Activated naive CD4-positive, alpha-beta T cell treated with anti-CD3 and anti-CD28 coated beads, Interleukin-2, amount 10 ng/mL, durations not matched to agents 7 days and 5 days (primary cell): ENCODE measurements at regions not wholly inside any gene's neighbourhood (a gene's known extent, or its start where the extent isn't known, plus 50 kb on each side); places are given as distances from the start of the nearest gene placed in this dataset.

ENCODE experiments used
- CTCF ChIA-PET: fragments of 350-600 bp; sonication (Branson Sonifier 250); formaldehyde crosslinking; loops from one replicate; lab custom pipeline; 2021; ENCODE audit warnings: antibody characterized with exemption; lab: Charles Lee
- DNase-seq: peaks from one replicate; pipeline ENCODE4 v3.0.0-alpha.2; 2020
- H3K27ac Mint-ChIP-seq: one replicate; pipeline ENCODE4 v1.8.0; 2021; ENCODE audit warnings: mild to moderate bottlenecking, moderate library complexity, mixed read lengths
- H3K27me3 Mint-ChIP-seq: one replicate; pipeline ENCODE4 v1.8.0; 2021; ENCODE audit warnings: mild to moderate bottlenecking, mixed read lengths
- H3K36me3 Mint-ChIP-seq: one replicate; pipeline ENCODE4 v1.8.0; 2021; ENCODE audit warnings: mixed read lengths
- H3K4me1 Mint-ChIP-seq: one replicate; pipeline ENCODE4 v1.8.0; 2021; ENCODE audit warnings: mixed read lengths
- H3K4me3 Mint-ChIP-seq: one replicate; pipeline ENCODE4 v1.8.0; 2021; ENCODE audit warnings: mild to moderate bottlenecking, moderate library complexity, mixed read lengths
- H3K9me3 Mint-ChIP-seq: one replicate; pipeline ENCODE4 v1.8.0; 2021; ENCODE audit warnings: mixed read lengths

DNA sequence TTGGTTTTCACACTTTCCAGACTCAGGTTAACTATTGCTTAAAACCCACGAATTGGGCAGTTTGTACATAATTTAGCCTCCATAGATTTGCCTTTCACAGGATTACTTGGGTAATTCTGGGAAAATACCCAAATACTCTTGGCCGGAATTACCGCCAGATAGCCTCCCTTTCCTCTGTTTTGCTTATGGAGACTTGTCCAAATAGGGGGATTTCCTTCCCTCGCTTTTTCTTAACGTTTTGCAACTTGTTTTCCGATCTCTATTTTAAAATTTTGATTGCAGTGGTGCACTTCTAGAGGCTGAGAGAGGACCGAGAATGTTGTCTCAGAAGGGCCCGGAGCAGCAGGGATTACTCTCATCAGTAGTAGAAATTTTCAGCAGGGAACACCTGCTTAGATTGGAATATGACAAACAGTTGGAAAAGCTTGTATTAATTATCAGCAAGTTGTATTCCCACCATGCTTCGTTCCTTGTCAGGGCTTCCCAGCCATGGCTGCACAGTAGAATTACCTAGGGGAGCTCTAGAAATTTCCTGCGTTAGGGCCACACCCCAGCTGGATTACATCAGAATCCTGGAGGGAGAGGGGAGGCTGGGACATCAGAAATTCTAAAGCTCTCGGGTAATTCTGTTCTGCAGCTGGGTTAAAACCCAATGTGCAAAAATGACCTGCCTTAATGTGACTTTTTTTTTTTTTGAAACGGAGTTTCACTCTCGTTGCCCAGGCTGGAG, 329.1 kb downstream of the SH3GL2 start:
- Mint-ChIP-seq H3K27me3 (peaks cover 28% of the 10 kb centered on the region), H3K36me3 (no peaks in the 10 kb centered on the region), H3K27ac (no peak overlapping the region), H3K4me3 (no peak overlapping the region), H3K9me3 (no peaks in the 10 kb centered on the region), H3K4me1 (no peaks in the 10 kb centered on the region)
- DNase-seq, result no peak
- CTCF ChIA-PET, result no interaction called here

DNA sequence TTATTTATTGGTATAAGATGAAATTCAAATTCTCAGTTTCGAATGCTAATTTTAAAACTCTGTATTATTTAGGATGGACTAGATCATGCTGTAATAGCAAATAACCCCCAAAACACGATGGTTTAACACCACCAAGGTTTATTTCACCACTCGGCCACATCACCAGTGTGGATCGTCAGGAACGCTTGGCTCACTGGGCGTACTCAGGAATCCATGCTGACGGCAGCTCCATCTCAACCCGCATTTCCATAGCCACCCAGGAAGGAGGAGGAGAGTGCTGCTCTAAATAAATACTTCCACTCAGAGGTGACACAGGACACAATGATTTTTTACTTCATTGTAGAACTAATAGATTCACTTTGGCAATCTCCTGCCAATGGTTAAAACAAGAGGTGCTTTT, 347.4 kb downstream of the SH3GL2 start:
- Mint-ChIP-seq H3K27me3 (no peaks in the 10 kb centered on the region), H3K4me1 (no peaks in the 10 kb centered on the region), H3K9me3 (peaks cover 1% of the 10 kb centered on the region), H3K36me3 (no peaks in the 10 kb centered on the region), H3K4me3 (no peak overlapping the region), H3K27ac (no peak overlapping the region)
- CTCF ChIA-PET, result no interaction called here
- no peak for DNase-seq

DNA sequence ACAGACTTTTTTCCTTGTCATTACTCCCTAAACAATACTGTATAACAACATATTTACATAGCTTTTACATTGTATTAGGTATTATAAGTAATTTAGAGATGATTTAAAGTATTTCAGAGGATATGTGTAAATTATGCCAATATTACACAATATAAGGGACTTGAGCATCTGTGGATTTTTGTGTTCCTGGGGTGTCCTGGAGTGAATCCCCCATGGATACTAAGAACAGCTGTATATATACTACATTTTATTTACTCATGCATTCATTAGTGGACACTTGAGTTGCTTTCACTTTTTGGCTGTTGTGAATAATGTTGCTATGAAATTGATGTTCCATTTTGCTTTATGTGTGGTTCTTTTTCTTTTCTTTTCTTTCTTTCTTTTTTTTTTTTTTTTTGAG, 348.8 kb downstream of the SH3GL2 start:
- H3K27me3 Mint-ChIP-seq, result no peaks in the 10 kb centered on the region
- H3K36me3 Mint-ChIP-seq, result no peaks in the 10 kb centered on the region
- H3K4me3 Mint-ChIP-seq, result no peak overlapping the region
- H3K9me3 Mint-ChIP-seq, result peaks cover 1% of the 10 kb centered on the region
- no peak overlapping the region for H3K27ac Mint-ChIP-seq
- CTCF ChIA-PET, result no interaction called here
- DNase-seq, result no peak
- no peaks in the 10 kb centered on the region for H3K4me1 Mint-ChIP-seq

DNA sequence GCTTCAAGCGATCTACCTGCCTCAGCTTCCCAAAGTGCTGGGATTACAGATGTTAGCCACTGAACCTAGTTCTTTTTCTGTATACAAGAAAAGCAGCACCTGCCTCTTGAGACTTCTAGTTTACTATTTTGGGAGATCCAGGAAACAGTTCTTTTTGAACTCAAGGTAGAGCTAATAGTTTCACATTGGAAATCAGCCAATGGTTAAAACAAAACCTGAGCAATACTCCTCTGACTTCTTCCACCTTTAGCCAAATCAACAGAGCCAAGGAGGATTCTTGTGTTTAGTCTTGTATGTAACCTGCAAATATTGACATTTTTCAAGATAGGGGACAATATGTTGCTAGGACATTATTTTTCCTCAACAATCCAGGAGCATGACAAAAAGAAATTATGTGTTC, 349.4 kb downstream of the SH3GL2 start:
- CTCF ChIA-PET, result interaction anchor here (0.5 kb wide), 1 partner anchor 117 kb away, joined by 3 read pairs; no protein-coding TSS in a partner anchor
- Mint-ChIP-seq H3K36me3 (no peaks in the 10 kb centered on the region), H3K9me3 (peaks cover 1% of the 10 kb centered on the region), H3K4me1 (no peaks in the 10 kb centered on the region), H3K4me3 (no peak overlapping the region), H3K27ac (no peak overlapping the region), H3K27me3 (no peaks in the 10 kb centered on the region)
- DNase-seq, result no peak

GRCh38 chr9:17928768-17929167, 349.9 kb downstream of the SH3GL2 start:
- CTCF ChIA-PET, result no interaction called here
- no peak for DNase-seq
- no peaks in the 10 kb centered on the region for H3K27me3 Mint-ChIP-seq
- H3K4me1 Mint-ChIP-seq, result no peaks in the 10 kb centered on the region
- peaks cover 1% of the 10 kb centered on the region for H3K9me3 Mint-ChIP-seq
- no peak overlapping the region for H3K4me3 Mint-ChIP-seq
- H3K36me3 Mint-ChIP-seq, result no peaks in the 10 kb centered on the region
- no peak overlapping the region for H3K27ac Mint-ChIP-seq

- Mint-ChIP-seq H3K4me1 (no peaks in the 10 kb centered on the region), H3K9me3 (peaks cover 1% of the 10 kb centered on the region), H3K27ac (peak overlapping the region; percentile 49), H3K4me3 (no peak overlapping the region), H3K36me3 (no peaks in the 10 kb centered on the region), H3K27me3 (no peaks in the 10 kb centered on the region)
- DNase-seq, result no peak
- CTCF ChIA-PET, result no interaction called here
These were observed 350.6 kb downstream of the SH3GL2 start for GRCh38 chr9:17929506-17929905.

GRCh38 chr9:17930071-17930470, 351.2 kb downstream of the SH3GL2 start:
- no peak overlapping the region for H3K27ac Mint-ChIP-seq
- H3K36me3 Mint-ChIP-seq, result no peaks in the 10 kb centered on the region
- DNase-seq, result no peak
- no peak overlapping the region for H3K4me3 Mint-ChIP-seq
- H3K4me1 Mint-ChIP-seq, result no peaks in the 10 kb centered on the region
- CTCF ChIA-PET, result no interaction called here
- H3K27me3 Mint-ChIP-seq, result no peaks in the 10 kb centered on the region
- H3K9me3 Mint-ChIP-seq, result peaks cover 1% of the 10 kb centered on the region

DNA sequence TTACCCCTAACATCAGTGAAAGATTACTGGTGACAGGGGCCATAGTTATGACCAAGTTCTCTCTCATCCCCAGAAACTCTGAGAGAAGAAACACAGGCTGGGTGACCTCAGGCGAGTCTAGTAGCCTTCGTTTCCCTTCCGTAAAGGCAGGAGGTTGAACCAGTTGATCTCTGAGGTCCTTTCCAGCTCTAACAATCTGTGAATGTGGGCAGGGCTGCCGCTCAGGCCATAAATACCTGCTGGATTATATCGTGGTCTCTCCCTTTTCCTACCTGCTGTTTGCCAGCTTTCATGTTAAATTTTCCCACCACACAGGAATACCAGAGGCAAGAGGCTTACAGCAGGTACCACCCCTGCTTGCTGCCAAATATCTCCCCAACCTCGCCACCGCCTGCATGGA, 357.5 kb downstream of the SH3GL2 start:
- H3K27me3 Mint-ChIP-seq, result no peaks in the 10 kb centered on the region
- no peaks in the 10 kb centered on the region for H3K36me3 Mint-ChIP-seq
- DNase-seq, result no peak
- H3K4me3 Mint-ChIP-seq, result no peak overlapping the region
- peaks cover 2% of the 10 kb centered on the region for H3K9me3 Mint-ChIP-seq
- no peak overlapping the region for H3K27ac Mint-ChIP-seq
- CTCF ChIA-PET, result no interaction called here
- no peaks in the 10 kb centered on the region for H3K4me1 Mint-ChIP-seq

DNA sequence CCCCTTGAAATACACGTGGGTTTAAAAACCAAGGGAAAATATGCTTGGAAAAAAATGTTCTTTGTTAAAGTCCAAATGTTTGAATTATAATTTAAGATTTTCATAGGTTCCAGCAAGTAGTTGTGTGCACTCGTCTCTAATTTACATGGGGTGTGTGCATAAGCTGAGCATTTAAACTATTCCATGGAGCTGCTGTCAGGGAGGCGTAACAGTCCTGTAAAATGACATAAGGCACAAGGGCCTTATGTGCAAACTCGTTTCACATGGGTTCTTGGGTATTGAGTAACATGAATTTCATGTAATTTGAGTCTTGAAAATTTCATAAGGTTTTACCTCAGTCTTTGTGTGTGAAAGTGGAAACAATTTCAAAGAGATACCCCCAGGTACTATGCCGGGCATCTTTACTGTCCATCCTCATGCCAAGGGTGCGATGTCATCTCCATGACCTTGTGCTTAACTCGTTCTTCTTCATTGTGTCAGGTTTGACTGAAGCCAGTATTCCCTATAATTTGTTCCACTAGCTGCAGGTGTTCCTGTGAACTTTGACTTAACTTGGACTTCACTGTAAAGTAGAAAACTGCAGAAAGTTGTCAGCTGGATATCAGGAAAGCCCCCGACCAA, 359.3 kb downstream of the SH3GL2 start:
- Mint-ChIP-seq H3K9me3 (peaks cover 2% of the 10 kb centered on the region), H3K4me1 (no peaks in the 10 kb centered on the region), H3K27me3 (no peaks in the 10 kb centered on the region), H3K27ac (no peak overlapping the region), H3K4me3 (no peak overlapping the region), H3K36me3 (no peaks in the 10 kb centered on the region)
- CTCF ChIA-PET, result no interaction called here
- DNase-seq, result no peak

DNA sequence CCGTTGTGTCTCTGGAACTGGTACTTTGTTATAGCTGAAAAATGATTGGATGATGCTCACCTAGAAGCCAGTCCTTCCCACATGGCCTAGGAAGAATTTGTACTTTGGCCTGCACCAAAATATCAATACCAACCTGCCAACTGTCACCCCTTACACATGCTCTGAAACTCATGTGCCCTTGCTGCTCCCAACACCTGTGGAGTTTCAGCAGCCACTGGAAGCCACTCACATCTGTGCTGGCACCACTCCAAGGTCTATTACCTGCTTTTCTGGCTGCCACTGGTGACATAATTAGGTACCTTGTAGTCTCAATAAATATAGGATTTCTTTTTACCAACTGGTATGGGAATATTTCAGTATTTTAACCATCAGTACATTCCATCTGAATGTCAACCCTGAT, 363.6 kb downstream of the SH3GL2 start:
- H3K27me3 Mint-ChIP-seq, result no peaks in the 10 kb centered on the region
- CTCF ChIA-PET, result no interaction called here
- no peak for DNase-seq
- H3K4me1 Mint-ChIP-seq, result no peaks in the 10 kb centered on the region
- H3K27ac Mint-ChIP-seq, result no peak overlapping the region
- H3K4me3 Mint-ChIP-seq, result no peak overlapping the region
- H3K9me3 Mint-ChIP-seq, result peaks cover 3% of the 10 kb centered on the region
- H3K36me3 Mint-ChIP-seq, result no peaks in the 10 kb centered on the region

DNA sequence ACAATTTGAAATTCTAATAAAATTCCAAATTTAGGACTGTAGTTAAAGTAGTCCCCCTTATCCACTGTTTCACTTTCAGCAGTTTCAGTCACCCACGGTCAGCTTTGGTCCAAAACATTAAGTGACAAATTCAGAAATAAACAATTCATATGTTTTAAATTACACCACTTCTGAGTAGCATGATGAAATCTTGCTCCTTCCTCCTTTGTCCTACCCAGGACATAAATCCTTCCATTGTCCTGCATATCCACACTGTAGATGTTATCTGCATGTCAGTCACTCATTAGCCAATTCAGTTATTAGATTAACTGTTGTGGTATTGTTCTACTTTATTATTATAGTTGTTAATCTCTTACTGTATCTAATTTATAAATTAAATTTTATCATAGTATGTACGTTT, 376.5 kb downstream of the SH3GL2 start:
- Mint-ChIP-seq H3K36me3 (no peaks in the 10 kb centered on the region), H3K9me3 (no peaks in the 10 kb centered on the region), H3K27ac (no peak overlapping the region), H3K27me3 (no peaks in the 10 kb centered on the region), H3K4me3 (no peak overlapping the region), H3K4me1 (no peaks in the 10 kb centered on the region)
- no peak for DNase-seq
- CTCF ChIA-PET, result no interaction called here

DNA sequence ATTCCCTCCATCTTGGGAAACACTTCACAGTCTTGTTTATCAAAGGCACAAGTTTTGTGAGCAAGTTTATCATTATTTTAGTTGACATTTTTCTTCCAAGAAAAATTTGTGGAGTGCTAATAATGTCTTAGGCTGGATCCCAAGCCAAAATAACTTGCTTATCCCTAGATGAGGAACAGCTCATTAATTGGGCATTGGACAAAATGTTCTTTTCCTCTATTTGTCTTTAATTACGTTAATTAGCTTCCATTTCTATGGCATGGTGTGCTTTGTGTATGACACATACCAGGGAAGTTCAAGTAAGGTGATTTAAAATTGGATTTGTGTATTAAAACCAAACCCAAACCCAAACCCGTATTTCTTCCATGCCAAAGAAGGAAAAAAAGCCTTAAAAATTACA, 379.5 kb downstream of the SH3GL2 start:
- DNase-seq, result no peak

DNA sequence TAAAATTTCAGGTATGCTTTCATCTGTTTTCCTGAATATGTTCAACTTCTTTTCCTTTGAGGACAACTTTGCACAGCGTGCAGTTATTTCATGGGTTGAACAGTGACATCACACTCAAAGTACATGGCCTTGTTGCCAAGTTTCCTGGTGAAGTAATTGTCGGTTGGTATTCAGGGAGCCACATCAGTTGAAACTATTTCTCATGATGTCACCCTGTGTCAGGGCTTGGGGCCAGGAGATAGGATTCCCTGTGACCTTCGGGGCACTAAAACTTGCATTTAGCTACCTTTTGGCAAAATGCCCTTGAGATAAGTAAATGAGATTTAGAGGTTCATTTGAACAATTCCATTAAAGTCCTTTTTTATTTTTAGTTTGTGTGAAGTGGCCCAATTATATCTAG, 383.9 kb downstream of the SH3GL2 start:
- CTCF ChIA-PET, result no interaction called here
- H3K4me1 Mint-ChIP-seq, result no peaks in the 10 kb centered on the region
- H3K27ac Mint-ChIP-seq, result no peak overlapping the region
- H3K4me3 Mint-ChIP-seq, result no peak overlapping the region
- H3K27me3 Mint-ChIP-seq, result no peaks in the 10 kb centered on the region
- H3K9me3 Mint-ChIP-seq, result no peaks in the 10 kb centered on the region
- H3K36me3 Mint-ChIP-seq, result no peaks in the 10 kb centered on the region
- no peak for DNase-seq

More for the DNA sequence above, 379.5 kb downstream of the SH3GL2 start:
- H3K36me3 Mint-ChIP-seq, result no peaks in the 10 kb centered on the region
- CTCF ChIA-PET, result no interaction called here
- no peak overlapping the region for H3K4me3 Mint-ChIP-seq
- no peaks in the 10 kb centered on the region for H3K9me3 Mint-ChIP-seq
- no peak overlapping the region for H3K27ac Mint-ChIP-seq
- H3K4me1 Mint-ChIP-seq, result no peaks in the 10 kb centered on the region
- H3K27me3 Mint-ChIP-seq, result no peaks in the 10 kb centered on the region

- DNase-seq, result no peak
- no peak overlapping the region for H3K27ac Mint-ChIP-seq
- CTCF ChIA-PET, result no interaction called here
- H3K4me1 Mint-ChIP-seq, result no peaks in the 10 kb centered on the region
- no peak overlapping the region for H3K4me3 Mint-ChIP-seq
- no peaks in the 10 kb centered on the region for H3K9me3 Mint-ChIP-seq
- H3K36me3 Mint-ChIP-seq, result no peaks in the 10 kb centered on the region
- H3K27me3 Mint-ChIP-seq, result no peaks in the 10 kb centered on the region
These were observed 384.6 kb downstream of the SH3GL2 start for GRCh38 chr9:17963498-17963897.

DNA sequence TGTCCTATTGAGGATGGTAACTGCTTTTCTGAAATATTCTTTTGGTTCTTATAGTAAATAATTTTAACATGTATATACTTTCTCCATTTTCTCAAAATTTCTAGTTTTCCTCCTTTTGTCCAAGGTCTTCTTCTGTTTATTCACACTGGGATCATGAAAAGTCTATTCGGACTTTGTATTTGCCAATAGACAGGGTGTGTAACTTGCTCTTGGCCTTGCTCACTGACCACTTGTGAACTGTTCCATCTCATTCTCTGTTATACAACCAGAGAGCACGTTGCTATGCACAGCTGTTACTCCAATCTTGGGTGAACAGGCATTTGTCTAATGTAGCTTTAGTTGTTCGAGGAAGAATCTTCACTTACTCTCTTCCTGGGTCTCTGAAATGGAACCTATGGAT, 388.9 kb downstream of the SH3GL2 start:
- no peak for DNase-seq
- Mint-ChIP-seq H3K9me3 (no peaks in the 10 kb centered on the region), H3K4me3 (no peak overlapping the region), H3K36me3 (no peaks in the 10 kb centered on the region), H3K27me3 (no peaks in the 10 kb centered on the region), H3K4me1 (no peaks in the 10 kb centered on the region), H3K27ac (no peak overlapping the region)
- CTCF ChIA-PET, result no interaction called here
